IMR-90 (cell line): ENCODE measurements at regions not wholly inside any gene's neighbourhood (a gene's known extent, or its start where the extent isn't known, plus 50 kb on each side); places are given as distances from the start of the nearest gene placed in this dataset.

ENCODE experiments used
- ATAC-seq: fragments of 200-7000 bp; cut with Tn5 transposase; 2 replicates; pipeline ENCODE4 v1.9.1; 2020; ENCODE audit warnings: low read depth, mild to moderate bottlenecking, moderate library complexity
- BruUV-seq: library from RNA; stranded (reverse); fragments of 400-500 nt; replicated peaks from 2 replicates; lab custom pipeline; 2021; lab: Mats Ljungman, UMichigan
- CTCF ChIA-PET: fragments of 300-600 bp; formaldehyde crosslinking; extraction: SDS; loops from one replicate; lab custom pipeline; 2021; ENCODE audit warnings: antibody characterized with exemption; lab: Yijun Ruan, JAX
- POLR2A ChIA-PET: fragments of 300-600 bp; sonication (Branson Sonifier 250); formaldehyde crosslinking; loops from one replicate; lab custom pipeline; 2022; ENCODE audit warnings: antibody characterized with exemption; ENCODE audit not compliant: unreplicated experiment; lab: Charles Lee
- DNase-seq: peaks from one replicate; pipeline ENCODE4 v3.0.0; 2013
- H2AFZ ChIP-seq: replicated peaks from 2 replicates; pipeline ENCODE3; 2013; ENCODE audit warnings: low read length, mild to moderate bottlenecking; ENCODE audit not compliant: poor library complexity
- H2AK5ac ChIP-seq: 2 replicates; pipeline ENCODE4 v1.6.1; 2013; ENCODE audit warnings: low read depth, low read length, inconsistent platforms
- H2AK9ac ChIP-seq: replicated peaks from 2 replicates; pipeline ENCODE3; 2013; ENCODE audit warnings: mild to moderate bottlenecking, low read depth, low read length, moderate library complexity; ENCODE audit not compliant: poor library complexity
- H2BK120ac ChIP-seq: 2 replicates; pipeline ENCODE4 v1.6.1; 2013; ENCODE audit warnings: low read depth, low read length, inconsistent platforms
- H2BK15ac ChIP-seq: 3 replicates; pipeline ENCODE4 v1.6.1; 2013; ENCODE audit warnings: low read depth, low read length, inconsistent platforms
- H2BK20ac ChIP-seq: 2 replicates; pipeline ENCODE4 v1.6.1; 2013; ENCODE audit warnings: low read depth, mild to moderate bottlenecking, inconsistent platforms, low read length, moderate library complexity
- H2BK5ac ChIP-seq: 2 replicates; pipeline ENCODE4 v1.6.1; 2013; ENCODE audit warnings: mild to moderate bottlenecking, low read depth, low read length, inconsistent platforms; ENCODE audit not compliant: poor library complexity, severe bottlenecking
- H3K14ac ChIP-seq: replicated peaks from 2 replicates; pipeline ENCODE4 v1.6.1; 2013; ENCODE audit warnings: low read depth, low read length, inconsistent platforms
- H3K18ac ChIP-seq: 2 replicates; pipeline ENCODE4 v1.6.1; 2013; ENCODE audit warnings: low read depth, low read length, control low read depth
- H3K23ac ChIP-seq: 2 replicates; pipeline ENCODE4 v1.6.1; 2013; ENCODE audit warnings: low read depth, low read length, inconsistent platforms
- H3K27ac ChIP-seq: 2 replicates; pipeline ENCODE4 v1.5.1; 2013; ENCODE audit warnings: mild to moderate bottlenecking, control low read depth, low read length; ENCODE audit not compliant: insufficient read depth
- H3K27me3 ChIP-seq: 2 replicates; pipeline ENCODE4 v1.6.1; 2013; ENCODE audit warnings: low read length; ENCODE audit not compliant: control insufficient read depth, insufficient read depth
- H3K36me3 ChIP-seq: 2 replicates; pipeline ENCODE4 v1.6.1; 2013; ENCODE audit warnings: low read length, mixed read lengths; ENCODE audit not compliant: control insufficient read depth, insufficient read depth
- H3K4ac ChIP-seq: 2 replicates; pipeline ENCODE4 v1.6.1; 2013; ENCODE audit warnings: low read depth, low read length, inconsistent platforms
- H3K4me1 ChIP-seq: 2 replicates; pipeline ENCODE4 v1.6.1; 2013; ENCODE audit warnings: low read length, mixed read lengths; ENCODE audit not compliant: control insufficient read depth, insufficient read depth
- H3K4me2 ChIP-seq: 2 replicates; pipeline ENCODE4 v1.6.1; 2013; ENCODE audit warnings: low read depth, mild to moderate bottlenecking, control low read depth, low read length, moderate library complexity
- H3K4me3 ChIP-seq: 2 replicates; pipeline ENCODE4 v1.5.1; 2013; ENCODE audit warnings: low read depth, mild to moderate bottlenecking, control low read depth, low read length, moderate library complexity; ENCODE audit not compliant: insufficient read depth
- H3K56ac ChIP-seq: 2 replicates; pipeline ENCODE4 v1.6.1; 2013; ENCODE audit warnings: low read length, inconsistent platforms; ENCODE audit not compliant: insufficient read depth; ENCODE audit errors: extremely low read depth
- H3K79me1 ChIP-seq, 2 experiments: 2 replicates each; pipeline ENCODE4 v1.6.1; 2013; ENCODE audit warnings: low read length in 2 of 2, inconsistent platforms in 1 of 2, low read depth in 1 of 2
- H3K9ac ChIP-seq: 2 replicates; pipeline ENCODE4 v1.6.1; 2013; ENCODE audit warnings: low read depth, low read length, control low read depth
- H3K9me1 ChIP-seq: 2 replicates; pipeline ENCODE4 v1.6.1; 2013; ENCODE audit warnings: low read length, inconsistent platforms; ENCODE audit not compliant: insufficient read depth
- H3K9me3 ChIP-seq: 2 replicates; pipeline ENCODE4 v1.6.1; 2013; ENCODE audit warnings: low read length; ENCODE audit not compliant: control insufficient read depth, insufficient read depth
- H4K20me1 ChIP-seq: 2 replicates; pipeline ENCODE4 v1.6.1; 2013; ENCODE audit warnings: low read length, inconsistent platforms; ENCODE audit not compliant: insufficient read depth
- H4K5ac ChIP-seq: 2 replicates; pipeline ENCODE4 v1.6.1; 2013; ENCODE audit warnings: mild to moderate bottlenecking, low read depth, low read length, control low read depth
- H4K8ac ChIP-seq, 2 experiments: 2 replicates each; pipeline ENCODE4 v1.6.1; 2013; ENCODE audit warnings: low read depth in 2 of 2, low read length in 2 of 2, control low read depth in 1 of 2, inconsistent platforms in 1 of 2
- H4K91ac ChIP-seq: 2 replicates; pipeline ENCODE4 v1.6.1; 2013; ENCODE audit warnings: low read depth, low read length, inconsistent platforms; ENCODE audit not compliant: insufficient read depth
- BHLHE40 ChIP-seq: fragments of 150-350 bp; IDR thresholded peaks from 2 replicates; pipeline ENCODE4 v1.6.1; 2016; ENCODE audit warnings: mild to moderate bottlenecking, low read depth, low read length
- CEBPB ChIP-seq: IDR thresholded peaks from 2 replicates; pipeline ENCODE4 v1.6.1; 2012; ENCODE audit warnings: low read depth, low read length, improper control_type of control experiment
- CHD1 ChIP-seq: IDR thresholded peaks from 2 replicates; pipeline ENCODE4 v1.6.1; 2012; ENCODE audit warnings: low read depth, low read length, improper control_type of control experiment
- ELK1 ChIP-seq: fragments of 150-350 bp; IDR thresholded peaks from 2 replicates; pipeline ENCODE4 v1.6.1; 2016; ENCODE audit warnings: low read depth, mild to moderate bottlenecking, low read length, moderate library complexity, borderline replicate concordance
- FOS ChIP-seq: fragments of 150-350 bp; IDR thresholded peaks from 2 replicates; pipeline ENCODE4 v1.6.1; 2016; ENCODE audit warnings: low read depth, low read length
- MAFK ChIP-seq: IDR thresholded peaks from 2 replicates; pipeline ENCODE4 v1.6.1; 2012; ENCODE audit warnings: low read depth, low read length, improper control_type of control experiment
- MAZ ChIP-seq: IDR thresholded peaks from 2 replicates; pipeline ENCODE4 v1.6.1; 2012; ENCODE audit warnings: low read depth, mild to moderate bottlenecking, low read length, improper control_type of control experiment, moderate library complexity, borderline replicate concordance
- MXI1 ChIP-seq: IDR thresholded peaks from 2 replicates; pipeline ENCODE4 v1.6.1; 2012; ENCODE audit warnings: low read depth, mild to moderate bottlenecking, low read length, moderate library complexity, borderline replicate concordance
- NFE2L2 ChIP-seq: fragments of 150-350 bp; IDR thresholded peaks from 2 replicates; pipeline ENCODE4 v1.6.1; 2016; ENCODE audit warnings: low read depth, mild to moderate bottlenecking, low read length
- POLR2A ChIP-seq: IDR thresholded peaks from 2 replicates; pipeline ENCODE4 v1.6.1; 2012; ENCODE audit warnings: mild to moderate bottlenecking, low read depth, low read length
- RAD21 ChIP-seq: IDR thresholded peaks from 2 replicates; pipeline ENCODE4 v1.6.1; 2012; ENCODE audit warnings: low read length, improper control_type of control experiment
- RCOR1 ChIP-seq: IDR thresholded peaks from 2 replicates; pipeline ENCODE4 v1.6.1; 2012; ENCODE audit warnings: mild to moderate bottlenecking, low read length, improper control_type of control experiment; ENCODE audit not compliant: insufficient replicate concordance
- RFX5 ChIP-seq: IDR thresholded peaks from 2 replicates; pipeline ENCODE4 v1.8.0; 2012; ENCODE audit warnings: low read depth, mild to moderate bottlenecking, low read length, moderate library complexity
- SMC3 ChIP-seq: fragments of 150-350 bp; IDR thresholded peaks from 2 replicates; pipeline ENCODE4 v1.6.1; 2016; ENCODE audit warnings: low read depth, mild to moderate bottlenecking, antibody characterized with exemption, low read length, moderate library complexity
- USF2 ChIP-seq: fragments of 150-350 bp; IDR thresholded peaks from 2 replicates; pipeline ENCODE4 v1.6.1; 2017; ENCODE audit warnings: mild to moderate bottlenecking, antibody characterized with exemption, low read length, low read depth
- WGBS, 2 experiments: methylation state at CpG; one replicate each; pipeline versions ENCODE4 v1.1.5 to v1.1.7; 2013; ENCODE audit warnings: missing lambda C conversion rate in 2 of 2; ENCODE audit not compliant: insufficient read length in 1 of 2; ENCODE audit errors: extremely low coverage in 2 of 2; 5-methylcytosine and 5-hydroxymethylcytosine counted together
- dilution Hi-C: fragments of 300-500 bp; cut with HindIII; formaldehyde crosslinking; loops from one replicate; pipeline ENCODE4 v1.14.3; 2018; ENCODE audit warnings: low sequenced_read_pairs; ENCODE audit not compliant: unreplicated experiment
- in situ Hi-C: fragments of 300-500 bp; cut with MboI; formaldehyde crosslinking; loops from 3 replicates; pipeline ENCODE4 v1.14.3; 2019; ENCODE audit warnings: low sequenced_read_pairs, inconsistent platforms, mixed read lengths
- intact Hi-C: fragments of 100-400 bp; cut with micrococcal nuclease; formaldehyde crosslinking; loops from 2 replicates; pipeline ENCODE4 v1.10.0; 2022
- TF ChIP-seq, protein P1 (sequence below): conservative IDR thresholded peaks from 2 replicates; pipeline ENCODE4 v1.5.1; 2012; ENCODE audit warnings: mild to moderate bottlenecking, low read depth, low read length, improper control_type of control experiment

DNA sequence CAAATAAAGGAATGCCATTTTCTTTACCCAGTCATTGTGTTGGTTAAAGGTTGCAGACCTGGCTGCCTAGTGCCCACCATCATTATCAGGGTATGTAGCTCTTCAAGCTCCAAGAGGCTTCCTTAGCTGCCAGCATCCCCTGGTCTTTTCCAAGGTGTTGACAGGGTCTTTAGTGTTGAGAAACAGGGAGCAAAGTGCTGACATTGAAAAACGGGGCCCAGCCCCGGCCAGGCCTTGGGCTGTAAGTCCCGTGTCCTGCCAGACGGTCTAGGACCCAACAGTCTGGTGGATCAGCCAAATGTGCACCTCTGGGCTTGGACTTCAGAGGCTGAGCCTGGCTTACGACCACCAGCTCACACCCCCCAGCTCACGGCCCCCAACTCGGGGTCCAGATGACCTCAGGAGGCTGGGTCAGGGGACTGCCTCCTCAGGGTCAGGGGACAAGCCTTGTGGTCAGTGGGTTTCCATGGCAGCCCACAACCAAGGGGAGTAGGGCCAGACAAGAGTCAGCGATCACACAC, 114.4 kb upstream of the MLN start:
- Histone ChIP-seq H3K9me1 (no peaks in the 10 kb centered on the region), H3K4me2 (no peak overlapping the region), H2BK120ac (no peak overlapping the region), H3K27me3 (peaks cover 54% of the 10 kb centered on the region), H3K4ac (no peak overlapping the region), H3K14ac (no peak overlapping the region), H3K9me3 (no peaks in the 10 kb centered on the region), H4K91ac (no peak overlapping the region), H4K8ac (no peak overlapping the region), H3K23ac (no peak overlapping the region), H2AFZ (no peak overlapping the region), H2BK15ac (no peak overlapping the region), H3K4me1 (no peaks in the 10 kb centered on the region), H4K5ac (no peak overlapping the region), H3K9ac (no peak overlapping the region), H2AK9ac (no peak overlapping the region), H3K36me3 (no peaks in the 10 kb centered on the region), H2BK20ac (no peak overlapping the region), H3K56ac (no peak overlapping the region), H2AK5ac (no peak overlapping the region), H3K79me1 (no peaks in the 10 kb centered on the region), H3K27ac (no peak overlapping the region), H3K18ac (no peak overlapping the region), H4K20me1 (no peaks in the 10 kb centered on the region), H2BK5ac (no peak overlapping the region), H3K4me3 (no peak overlapping the region)
- ATAC-seq: no peak
- TF ChIP-seq NFE2L2 (no peak), RFX5 (no peak), MXI1 (no peak), POLR2A (no peak), RAD21 (no peak), SMC3 (no peak), BHLHE40 (no peak), CEBPB (no peak), FOS (no peak), ELK1 (no peak), RCOR1 (no peak), MAZ (no peak), CHD1 (no peak), USF2 (no peak), MAFK (no peak)
- TF ChIP-seq, protein P1, sequence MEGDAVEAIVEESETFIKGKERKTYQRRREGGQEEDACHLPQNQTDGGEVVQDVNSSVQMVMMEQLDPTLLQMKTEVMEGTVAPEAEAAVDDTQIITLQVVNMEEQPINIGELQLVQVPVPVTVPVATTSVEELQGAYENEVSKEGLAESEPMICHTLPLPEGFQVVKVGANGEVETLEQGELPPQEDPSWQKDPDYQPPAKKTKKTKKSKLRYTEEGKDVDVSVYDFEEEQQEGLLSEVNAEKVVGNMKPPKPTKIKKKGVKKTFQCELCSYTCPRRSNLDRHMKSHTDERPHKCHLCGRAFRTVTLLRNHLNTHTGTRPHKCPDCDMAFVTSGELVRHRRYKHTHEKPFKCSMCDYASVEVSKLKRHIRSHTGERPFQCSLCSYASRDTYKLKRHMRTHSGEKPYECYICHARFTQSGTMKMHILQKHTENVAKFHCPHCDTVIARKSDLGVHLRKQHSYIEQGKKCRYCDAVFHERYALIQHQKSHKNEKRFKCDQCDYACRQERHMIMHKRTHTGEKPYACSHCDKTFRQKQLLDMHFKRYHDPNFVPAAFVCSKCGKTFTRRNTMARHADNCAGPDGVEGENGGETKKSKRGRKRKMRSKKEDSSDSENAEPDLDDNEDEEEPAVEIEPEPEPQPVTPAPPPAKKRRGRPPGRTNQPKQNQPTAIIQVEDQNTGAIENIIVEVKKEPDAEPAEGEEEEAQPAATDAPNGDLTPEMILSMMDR: no peak
- intact Hi-C loops (no loop called here), dilution Hi-C loops (no loop called here), in situ Hi-C loops (no loop called here)
- CTCF ChIA-PET: no interaction called here
- no peak for DNase-seq
- no TSS peak for BruUV-seq
- no CpG with 5 or more reads among the region's 8 CpGs for WGBS, 2 experiments
- POLR2A ChIA-PET: no interaction called here
